Astrocyte of the cerebellum (primary cell): ENCODE measurements at regions not wholly inside any gene's neighbourhood (a gene's known extent, or its start where the extent isn't known, plus 50 kb on each side); places are given as distances from the start of the nearest gene placed in this dataset.

Experiments used
- DNase-seq: peaks from one replicate; pipeline ENCODE4 v3.0.0-alpha.2; 2011; ENCODE audit warnings: low read depth
- H3K4me3 ChIP-seq: 2 replicates; pipeline ENCODE4 v1.5.1; 2011; ENCODE audit warnings: mild to moderate bottlenecking, low read depth, low read length, moderate library complexity
- CTCF ChIP-seq: IDR thresholded peaks from 2 replicates; pipeline ENCODE4 v1.5.1; 2012; ENCODE audit warnings: low read length, low read depth, moderate library complexity, mild to moderate bottlenecking; ENCODE audit errors: missing control alignments
- in situ Hi-C: cut with HindIII; loops from 2 replicates; pipeline ENCODE4 v1.10.0; 2017; ENCODE audit warnings: low sequenced_read_pairs

- no peak overlapping the region for H3K4me3 ChIP-seq
- in situ Hi-C loops = no loop called here
- DNase-seq = no peak
- no peak for TF ChIP-seq CTCF
Observed at GRCh38 chr2:8629402-8629801, 52.5 kb upstream of the ID2 start.

- H3K4me3 ChIP-seq = no peak overlapping the region
- no peak for DNase-seq
- in situ Hi-C loops = no loop called here
- no peak for TF ChIP-seq CTCF
Observed at GRCh38 chr2:8630676-8631464, 51.0 kb upstream of the ID2 start.

GRCh38 chr2:8631465-8632005 is 50.3 kb upstream of the ID2 start:
- in situ Hi-C loops = no loop called here
- no peak for DNase-seq
- no peak overlapping the region for H3K4me3 ChIP-seq
- no peak for TF ChIP-seq CTCF
